NCI-H446 (cell line): ENCODE measurements at regions not wholly inside any gene's neighbourhood (a gene's known extent, or its start where the extent isn't known, plus 50 kb on each side); places are given as distances from the start of the nearest gene placed in this dataset.

ENCODE experiments used
- DNase-seq, 2 experiments: peaks; one replicate each; lab custom pipeline; 2025; lab: John Stamatoyannopoulos, UW

DNA sequence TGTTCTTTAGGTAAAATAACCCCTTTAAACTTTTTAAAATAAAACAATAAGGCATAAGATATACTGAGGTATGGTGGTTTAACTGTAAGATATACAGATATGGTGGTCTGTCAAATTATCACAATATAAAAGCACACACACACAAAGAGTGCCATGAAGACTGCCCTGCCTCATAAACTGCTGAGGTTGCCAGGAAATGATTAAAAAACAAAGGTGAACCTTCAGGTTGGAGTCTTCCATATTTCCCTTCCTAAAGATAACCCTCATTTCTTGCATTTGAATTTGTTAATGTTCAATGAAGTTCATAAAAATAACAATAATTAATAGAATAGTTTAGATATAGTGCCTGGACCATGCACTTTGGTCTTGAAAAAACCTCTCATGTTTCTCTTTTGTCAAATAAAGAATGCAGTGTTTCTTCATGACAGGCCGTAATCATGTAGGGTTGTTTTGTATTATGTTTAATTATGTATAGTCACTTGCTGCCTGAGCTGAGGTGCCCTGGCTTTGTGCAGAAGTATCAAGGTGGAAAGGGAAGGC lies 123.6 kb upstream of the B3GALT2 start:
- DNase-seq = no peak

DNA sequence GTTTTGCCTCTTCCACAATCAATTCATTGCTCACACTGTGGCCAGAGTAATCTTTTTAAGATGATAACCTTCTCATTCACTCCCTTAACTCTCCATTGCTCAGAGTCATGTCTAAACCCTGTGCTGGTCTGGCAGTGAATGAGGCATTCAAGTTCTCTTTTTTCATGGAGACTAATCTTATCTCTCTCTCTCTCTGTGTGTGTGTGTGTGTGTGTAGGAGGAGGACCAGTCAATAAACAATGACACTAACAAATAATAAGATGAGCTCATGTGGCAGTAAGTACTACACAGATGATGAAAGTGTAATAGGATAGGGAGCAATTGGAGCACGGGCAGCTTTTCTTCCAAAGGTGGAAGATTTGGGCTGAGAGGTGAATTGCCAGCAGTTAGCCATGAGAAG lies 122.0 kb upstream of the B3GALT2 start:
- no peak for DNase-seq

DNA sequence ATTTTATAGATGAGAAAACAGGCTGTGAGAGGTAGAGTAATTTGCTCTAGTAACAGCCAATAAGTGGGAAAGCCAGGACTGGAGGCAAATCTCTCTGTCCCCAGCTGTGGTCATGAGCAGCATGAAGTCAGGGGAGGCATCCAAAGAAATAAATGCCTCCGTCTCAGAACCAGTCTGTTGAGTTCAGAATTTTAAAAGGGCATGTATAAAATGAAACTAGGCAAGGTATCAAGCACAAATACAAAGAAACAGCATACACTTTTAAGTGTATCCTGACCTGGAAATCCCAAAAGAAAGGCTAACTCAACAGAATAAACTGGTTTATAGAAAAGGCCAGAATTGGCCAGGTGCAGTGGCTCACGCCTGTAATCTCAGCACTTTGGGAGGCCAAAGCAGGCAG lies 120.0 kb upstream of the B3GALT2 start:
- no peak for DNase-seq
